ENCODE measurements at regions not wholly inside any gene's neighbourhood (a gene's known extent, or its start where the extent isn't known, plus 50 kb on each side); places are given as distances from the start of the nearest gene placed in this dataset.
"Not testable (repeated sequence)": the region's sequence is repeated elsewhere in the genome, so short reads cannot be mapped to it uniquely, and the experiment has no call there.

DNA sequence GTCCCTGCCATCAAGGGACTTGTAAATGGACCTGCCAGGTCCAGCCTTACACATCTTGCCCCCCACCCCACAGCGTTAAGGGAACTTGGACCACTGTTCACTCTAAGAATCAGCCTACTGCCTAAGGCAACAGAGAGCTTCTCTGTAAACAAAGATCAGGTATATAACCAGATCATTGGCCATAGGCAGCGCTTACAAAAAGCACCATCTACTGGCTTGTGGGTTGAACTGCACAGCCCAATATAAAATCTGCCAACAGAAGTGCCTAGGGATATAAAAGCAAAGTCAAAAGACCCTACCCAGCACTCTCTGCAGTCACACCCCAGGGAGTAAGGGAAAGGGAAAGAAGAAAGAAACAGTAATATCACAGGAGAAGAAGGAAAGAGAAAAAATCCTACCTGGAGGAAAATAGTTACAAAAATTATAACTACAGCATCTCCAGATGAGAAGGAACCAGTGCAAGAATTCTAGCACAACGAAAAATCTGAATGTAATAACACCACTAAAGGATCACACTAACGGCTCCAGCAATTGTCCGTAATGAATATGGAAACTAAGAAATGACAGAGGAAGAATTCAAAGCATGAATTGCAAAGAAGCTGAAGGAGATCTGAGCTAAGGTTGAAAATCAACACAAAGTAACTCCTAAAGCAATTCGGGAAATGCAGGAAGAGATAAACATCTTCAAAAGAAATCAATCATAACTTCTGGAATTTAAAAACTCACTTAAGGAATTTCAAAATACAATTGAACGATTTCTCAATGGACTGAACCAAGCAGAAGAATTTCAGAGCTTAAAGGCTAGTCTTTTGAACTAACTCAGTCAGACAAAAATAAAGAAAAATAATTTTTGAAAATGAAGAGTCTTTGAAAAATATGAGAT is 95.2 kb upstream of the PCED1B start:
- POLR2A ChIA-PET = no interaction called here
- CTCF ChIA-PET = interaction anchor here (0.5 to 3.9 kb wide), 22 partner anchors 9 to 859 kb away, joined by 3 to 23 read pairs (median 5); no protein-coding TSS in a partner anchor
- Histone ChIP-seq H3K27ac (ENCODE audit: low read depth, low read length) (no peak overlapping the region), H3K4me3 (ENCODE audit: low read depth, low read length) (no peak overlapping the region), H3K27me3 (ENCODE audit: control insufficient read depth, insufficient read depth, low read length) (no peaks in the 10 kb centered on the region), H3K9me3 (ENCODE audit: control insufficient read depth, insufficient read depth, low read length) (no peaks in the 10 kb centered on the region)
- TF ChIP-seq, protein P1, sequence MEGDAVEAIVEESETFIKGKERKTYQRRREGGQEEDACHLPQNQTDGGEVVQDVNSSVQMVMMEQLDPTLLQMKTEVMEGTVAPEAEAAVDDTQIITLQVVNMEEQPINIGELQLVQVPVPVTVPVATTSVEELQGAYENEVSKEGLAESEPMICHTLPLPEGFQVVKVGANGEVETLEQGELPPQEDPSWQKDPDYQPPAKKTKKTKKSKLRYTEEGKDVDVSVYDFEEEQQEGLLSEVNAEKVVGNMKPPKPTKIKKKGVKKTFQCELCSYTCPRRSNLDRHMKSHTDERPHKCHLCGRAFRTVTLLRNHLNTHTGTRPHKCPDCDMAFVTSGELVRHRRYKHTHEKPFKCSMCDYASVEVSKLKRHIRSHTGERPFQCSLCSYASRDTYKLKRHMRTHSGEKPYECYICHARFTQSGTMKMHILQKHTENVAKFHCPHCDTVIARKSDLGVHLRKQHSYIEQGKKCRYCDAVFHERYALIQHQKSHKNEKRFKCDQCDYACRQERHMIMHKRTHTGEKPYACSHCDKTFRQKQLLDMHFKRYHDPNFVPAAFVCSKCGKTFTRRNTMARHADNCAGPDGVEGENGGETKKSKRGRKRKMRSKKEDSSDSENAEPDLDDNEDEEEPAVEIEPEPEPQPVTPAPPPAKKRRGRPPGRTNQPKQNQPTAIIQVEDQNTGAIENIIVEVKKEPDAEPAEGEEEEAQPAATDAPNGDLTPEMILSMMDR (IDR thresholded peaks at IDR 0.05; ENCODE audit: low read depth, low read length) = peak; percentile 94
- DNase-seq (ENCODE audit: low read depth, low spot score) = peak; percentile 29

DNA sequence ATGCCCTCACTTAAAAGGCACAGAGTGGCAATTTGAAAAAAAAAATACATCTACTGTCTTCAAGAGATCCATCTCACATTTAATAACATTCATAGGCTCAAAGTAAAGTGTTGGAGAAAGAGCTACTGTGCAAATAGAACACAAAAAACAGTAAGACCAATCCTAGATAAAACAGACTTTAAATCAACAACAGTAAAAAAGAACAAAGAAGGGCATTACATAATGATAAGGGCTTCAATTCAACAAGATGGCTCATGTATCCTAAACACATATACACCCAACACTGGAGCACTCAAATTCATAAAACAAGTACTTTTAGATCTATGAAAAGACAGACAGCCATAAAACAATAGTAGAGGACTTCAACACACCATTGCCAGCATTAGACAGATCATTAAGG is 93.6 kb upstream of the PCED1B start:
- Histone ChIP-seq H3K27ac (ENCODE audit: low read depth, low read length) (no peak overlapping the region), H3K27me3 (ENCODE audit: control insufficient read depth, insufficient read depth, low read length) (no peaks in the 10 kb centered on the region), H3K4me3 (ENCODE audit: low read depth, low read length) (no peak overlapping the region), H3K9me3 (ENCODE audit: control insufficient read depth, insufficient read depth, low read length) (no peaks in the 10 kb centered on the region)
- ChIA-PET CTCF (interaction anchor here (0.7 to 3.9 kb wide), 6 partner anchors 8 to 861 kb away, joined by 3 to 23 read pairs (median 4); no protein-coding TSS in a partner anchor), POLR2A (no interaction called here)
- TF ChIP-seq, protein P1 (IDR thresholded peaks at IDR 0.05; ENCODE audit: low read depth, low read length) = no peak
- DNase-seq (ENCODE audit: low read depth, low spot score) = no peak

DNA sequence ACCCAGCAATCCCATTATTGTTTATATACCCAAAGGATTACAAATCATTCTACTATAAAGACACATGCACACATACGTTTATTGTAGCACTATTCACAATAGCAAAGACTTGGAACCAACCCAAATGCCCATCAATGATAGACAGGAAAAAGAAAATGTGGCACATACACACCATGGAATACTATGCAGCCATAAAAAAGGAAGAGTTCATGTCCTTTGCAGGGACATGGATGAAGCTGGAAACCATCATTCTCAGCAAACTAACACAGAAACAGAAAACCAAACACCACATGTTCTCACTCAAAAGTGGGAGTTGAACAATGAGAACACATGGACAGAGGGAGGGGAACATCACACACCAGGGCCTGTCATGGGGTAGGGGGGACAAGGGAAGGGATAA is 91.3 kb upstream of the PCED1B start:
- H3K4me3 ChIP-seq (ENCODE audit: low read depth, low read length); DNase-seq (ENCODE audit: low read depth, low spot score); H3K27ac ChIP-seq (ENCODE audit: low read depth, low read length); H3K27me3 ChIP-seq (ENCODE audit: control insufficient read depth, insufficient read depth, low read length); H3K9me3 ChIP-seq (ENCODE audit: control insufficient read depth, insufficient read depth, low read length); POLR2A ChIA-PET; CTCF ChIA-PET: not testable (repeated sequence)

DNA sequence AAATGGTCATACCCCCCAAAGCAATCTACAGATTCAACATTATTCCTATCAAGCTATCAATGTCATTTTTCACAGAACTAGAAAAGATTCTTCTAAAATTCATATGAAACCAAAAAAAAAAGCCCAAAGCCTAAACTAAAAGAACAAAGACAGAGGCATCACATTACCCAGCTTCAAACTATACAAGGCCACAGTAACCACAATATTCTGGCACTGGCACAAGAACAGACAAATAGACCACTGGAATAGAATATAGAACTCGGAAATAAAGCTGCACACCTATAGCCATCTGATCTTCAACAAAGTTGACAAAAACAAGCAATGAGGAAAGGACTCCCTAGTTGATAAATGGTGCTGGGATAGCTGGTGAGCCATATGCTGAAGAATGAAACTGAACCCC is 89.2 kb upstream of the PCED1B start:
- DNase-seq (ENCODE audit: low read depth, low spot score) = no peak
- TF ChIP-seq, protein P1 (IDR thresholded peaks at IDR 0.05; ENCODE audit: low read depth, low read length) = no peak
- Histone ChIP-seq H3K27me3 (ENCODE audit: control insufficient read depth, insufficient read depth, low read length) (no peaks in the 10 kb centered on the region), H3K9me3 (ENCODE audit: control insufficient read depth, insufficient read depth, low read length) (0 out of 2 replicates have a peak, but pooled peaks cover 8% of the 10 kb centered on the region), H3K27ac (ENCODE audit: low read depth, low read length) (no peak overlapping the region), H3K4me3 (ENCODE audit: low read depth, low read length) (no peak overlapping the region)
- CTCF ChIA-PET = interaction anchor here (1.0 kb wide), 1 partner anchor 865 kb away, joined by 5 read pairs; no protein-coding TSS in a partner anchor
- POLR2A ChIA-PET = no interaction called here

DNA sequence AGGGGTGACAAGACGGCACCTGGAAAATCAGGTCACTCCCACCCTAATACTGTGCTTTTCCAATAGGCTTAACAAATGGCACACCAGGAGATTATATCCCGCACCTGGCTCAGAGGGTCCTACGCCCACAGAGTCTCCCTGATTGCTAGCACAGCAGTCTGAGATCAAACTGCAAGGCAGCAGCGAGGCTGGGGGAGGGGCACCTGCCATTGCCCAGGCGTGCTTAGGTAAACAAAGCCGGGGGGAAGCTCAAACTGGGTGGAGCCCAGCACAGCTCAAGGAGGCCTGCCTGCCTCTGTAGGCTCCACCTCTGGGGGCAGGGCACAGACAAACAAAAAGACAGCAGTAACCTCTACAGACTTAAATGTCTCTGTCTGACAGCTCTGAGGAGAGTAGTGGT is 87.4 kb upstream of the PCED1B start:
- CTCF ChIA-PET; DNase-seq (ENCODE audit: low read depth, low spot score); H3K4me3 ChIP-seq (ENCODE audit: low read depth, low read length); H3K9me3 ChIP-seq (ENCODE audit: control insufficient read depth, insufficient read depth, low read length); POLR2A ChIA-PET; H3K27ac ChIP-seq (ENCODE audit: low read depth, low read length); H3K27me3 ChIP-seq (ENCODE audit: control insufficient read depth, insufficient read depth, low read length): not testable (repeated sequence)

DNA sequence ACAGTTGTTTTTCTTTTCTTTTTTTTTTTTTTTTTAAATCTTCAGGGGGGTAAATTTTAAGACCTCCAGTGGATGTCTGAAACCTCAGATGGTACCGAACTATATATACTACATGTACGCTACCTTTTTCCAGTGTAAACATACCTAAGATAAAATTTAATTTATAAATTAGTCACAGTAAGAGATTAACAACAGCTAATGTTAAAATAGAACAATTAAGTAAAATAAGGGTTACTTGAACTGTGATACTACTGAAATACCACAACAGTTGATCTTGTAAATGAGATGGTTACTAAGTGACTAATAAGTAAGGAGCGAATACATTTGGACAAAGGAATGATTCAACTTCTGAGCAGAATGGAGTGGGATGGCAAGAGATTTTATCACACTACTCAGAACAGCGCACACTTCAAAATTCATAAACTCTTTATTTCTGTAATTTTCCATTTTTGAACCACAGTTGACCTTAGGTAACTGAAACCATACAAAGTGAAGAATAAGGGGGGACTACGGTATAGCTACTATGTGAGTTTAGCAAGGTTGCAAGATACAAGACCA is 80.5 kb upstream of the PCED1B start:
- no peak overlapping the region for H3K27ac ChIP-seq (ENCODE audit: low read depth, low read length)
- TF ChIP-seq, protein P1 (IDR thresholded peaks at IDR 0.05; ENCODE audit: low read depth, low read length) = no peak
- peak; percentile 37 for DNase-seq (ENCODE audit: low read depth, low spot score)
- CTCF ChIA-PET = interaction anchor here (1.1 to 2.4 kb wide), 4 partner anchors 14 to 874 kb away, joined by 3 to 7 read pairs (median 6); no protein-coding TSS in a partner anchor
- H3K27me3 ChIP-seq (ENCODE audit: control insufficient read depth, insufficient read depth, low read length) = no peaks in the 10 kb centered on the region
- no peak overlapping the region for H3K4me3 ChIP-seq (ENCODE audit: low read depth, low read length)
- POLR2A ChIA-PET = interaction anchor here (0.7 kb wide), 2 partner anchors 19 to 127 kb away, joined by 3 to 4 read pairs; no protein-coding TSS in a partner anchor
- no peaks in the 10 kb centered on the region for H3K9me3 ChIP-seq (ENCODE audit: control insufficient read depth, insufficient read depth, low read length)
